HFFc6 (cell line): ENCODE measurements at regions not wholly inside any gene's neighbourhood (a gene's known extent, or its start where the extent isn't known, plus 50 kb on each side); places are given as distances from the start of the nearest gene placed in this dataset.

Experiments
- DNase-seq: peaks from one replicate; pipeline ENCODE4 v3.0.0-alpha.2; 2018
- H3K27ac Mint-ChIP-seq: 2 replicates; pipeline ENCODE4 v1.8.0; 2020; ENCODE audit warnings: mild to moderate bottlenecking, mixed read lengths
- H3K27me3 Mint-ChIP-seq: 2 replicates; pipeline ENCODE4 v1.8.0; 2021; ENCODE audit warnings: mild to moderate bottlenecking, moderate library complexity, mixed read lengths; ENCODE audit not compliant: insufficient read depth
- H3K36me3 Mint-ChIP-seq: 2 replicates; pipeline ENCODE4 v1.8.0; 2021; ENCODE audit warnings: low read depth, mixed read lengths
- H3K4me1 Mint-ChIP-seq: 2 replicates; pipeline ENCODE4 v1.8.0; 2020; ENCODE audit warnings: low read depth, mixed read lengths
- H3K4me3 Mint-ChIP-seq: 2 replicates; pipeline ENCODE4 v1.8.0; 2020; ENCODE audit warnings: mild to moderate bottlenecking, moderate library complexity, mixed read lengths
- H3K9me3 Mint-ChIP-seq: 2 replicates; pipeline ENCODE4 v1.8.0; 2020; ENCODE audit warnings: mild to moderate bottlenecking, mixed read lengths
- TF ChIP-seq, protein P1 (sequence below): fragments of 200-600 bp; sonication (generic); IDR thresholded peaks from 2 replicates; pipeline ENCODE4 v1.5.0; 2021; ENCODE audit warnings: antibody characterized with exemption, mild to moderate bottlenecking

- peaks cover 2% of the 10 kb centered on the region; the same call in 1 of the 2 replicates for H3K27me3 Mint-ChIP-seq
- no peak overlapping the region for H3K4me3 Mint-ChIP-seq
- H3K36me3 Mint-ChIP-seq = no peaks in the 10 kb centered on the region
- TF ChIP-seq, protein P1, sequence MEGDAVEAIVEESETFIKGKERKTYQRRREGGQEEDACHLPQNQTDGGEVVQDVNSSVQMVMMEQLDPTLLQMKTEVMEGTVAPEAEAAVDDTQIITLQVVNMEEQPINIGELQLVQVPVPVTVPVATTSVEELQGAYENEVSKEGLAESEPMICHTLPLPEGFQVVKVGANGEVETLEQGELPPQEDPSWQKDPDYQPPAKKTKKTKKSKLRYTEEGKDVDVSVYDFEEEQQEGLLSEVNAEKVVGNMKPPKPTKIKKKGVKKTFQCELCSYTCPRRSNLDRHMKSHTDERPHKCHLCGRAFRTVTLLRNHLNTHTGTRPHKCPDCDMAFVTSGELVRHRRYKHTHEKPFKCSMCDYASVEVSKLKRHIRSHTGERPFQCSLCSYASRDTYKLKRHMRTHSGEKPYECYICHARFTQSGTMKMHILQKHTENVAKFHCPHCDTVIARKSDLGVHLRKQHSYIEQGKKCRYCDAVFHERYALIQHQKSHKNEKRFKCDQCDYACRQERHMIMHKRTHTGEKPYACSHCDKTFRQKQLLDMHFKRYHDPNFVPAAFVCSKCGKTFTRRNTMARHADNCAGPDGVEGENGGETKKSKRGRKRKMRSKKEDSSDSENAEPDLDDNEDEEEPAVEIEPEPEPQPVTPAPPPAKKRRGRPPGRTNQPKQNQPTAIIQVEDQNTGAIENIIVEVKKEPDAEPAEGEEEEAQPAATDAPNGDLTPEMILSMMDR = no peak
- H3K9me3 Mint-ChIP-seq = no peaks in the 10 kb centered on the region; the same call in 1 of the 2 replicates
- H3K4me1 Mint-ChIP-seq = peaks cover 21% of the 10 kb centered on the region; the same call in 1 of the 2 replicates
- DNase-seq = no peak
- H3K27ac Mint-ChIP-seq = no peak overlapping the region
Measured at GRCh38 chr4:155603360-155603891, 63.2 kb upstream of the GUCY1A1 start.

GRCh38 chr4:155602351-155603140, 64.1 kb upstream of the GUCY1A1 start:
- H3K27ac Mint-ChIP-seq = no peak overlapping the region; the same call in 1 of the 2 replicates
- peaks cover 2% of the 10 kb centered on the region; the same call in 1 of the 2 replicates for H3K27me3 Mint-ChIP-seq
- peaks cover 21% of the 10 kb centered on the region; the same call in 1 of the 2 replicates for H3K4me1 Mint-ChIP-seq
- H3K9me3 Mint-ChIP-seq = no peaks in the 10 kb centered on the region; the same call in 1 of the 2 replicates
- no peak for DNase-seq
- TF ChIP-seq, protein P1 = no peak
- no peaks in the 10 kb centered on the region for H3K36me3 Mint-ChIP-seq
- no peak overlapping the region for H3K4me3 Mint-ChIP-seq

GRCh38 chr4:155600244-155600643, 66.4 kb upstream of the GUCY1A1 start:
- Mint-ChIP-seq H3K27ac (no peak overlapping the region), H3K36me3 (no peaks in the 10 kb centered on the region), H3K27me3 (peaks cover 2% of the 10 kb centered on the region; the same call in 1 of the 2 replicates), H3K4me3 (no peak overlapping the region), H3K9me3 (no peaks in the 10 kb centered on the region; the same call in 1 of the 2 replicates), H3K4me1 (peaks cover 19% of the 10 kb centered on the region; the same call in 1 of the 2 replicates)
- TF ChIP-seq, protein P1 = no peak
- no peak for DNase-seq

DNA sequence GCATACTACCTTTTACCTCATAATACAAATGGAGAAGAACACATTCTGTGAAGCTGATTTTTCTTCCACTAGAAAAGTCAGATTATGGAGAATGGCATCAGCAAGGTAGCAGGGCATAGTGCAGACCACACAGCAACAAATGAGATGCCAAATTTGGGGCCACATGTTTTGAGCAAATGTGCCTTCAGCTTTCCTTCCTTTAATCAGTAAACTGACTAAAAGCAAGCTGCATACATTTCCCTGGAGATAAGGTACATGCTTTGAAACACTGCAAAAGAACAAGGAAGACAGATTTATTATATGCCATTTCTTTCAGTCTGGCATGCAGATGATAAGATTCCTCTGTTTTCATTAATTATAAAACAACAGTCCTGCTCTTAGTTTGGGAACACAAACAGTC, 67.1 kb upstream of the GUCY1A1 start:
- TF ChIP-seq, protein P1 = no peak
- Mint-ChIP-seq H3K27ac (no peak overlapping the region), H3K9me3 (no peaks in the 10 kb centered on the region; the same call in 1 of the 2 replicates), H3K4me1 (peaks cover 14% of the 10 kb centered on the region; the same call in 1 of the 2 replicates), H3K4me3 (no peak overlapping the region), H3K36me3 (no peaks in the 10 kb centered on the region), H3K27me3 (peaks cover 2% of the 10 kb centered on the region; the same call in 1 of the 2 replicates)
- no peak for DNase-seq

DNA sequence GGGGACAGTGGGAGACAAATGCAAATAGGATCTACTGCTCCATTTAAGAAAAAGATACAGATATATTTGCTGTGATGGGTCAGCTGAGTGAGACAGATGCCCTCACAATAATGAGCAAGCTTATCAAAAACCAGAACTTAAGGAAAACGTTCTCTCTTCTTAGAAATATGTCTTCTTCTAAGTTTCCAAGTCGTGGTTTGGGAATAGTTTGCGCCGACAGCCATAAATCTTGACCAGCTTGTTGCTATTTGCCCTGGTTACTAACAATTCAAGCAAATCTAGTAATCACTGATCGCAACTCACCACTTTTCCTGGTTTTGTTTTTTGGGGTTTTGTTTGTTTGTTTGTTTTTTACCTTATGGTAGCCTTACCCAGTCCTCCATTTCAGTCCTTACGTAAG, 67.6 kb upstream of the GUCY1A1 start:
- Mint-ChIP-seq H3K27me3 (peaks cover 5% of the 10 kb centered on the region), H3K4me1 (peaks cover 9% of the 10 kb centered on the region; the same call in 1 of the 2 replicates), H3K36me3 (no peaks in the 10 kb centered on the region), H3K4me3 (no peak overlapping the region), H3K27ac (no peak overlapping the region), H3K9me3 (no peaks in the 10 kb centered on the region; the same call in 1 of the 2 replicates)
- DNase-seq = no peak
- TF ChIP-seq, protein P1 = no peak
